ENCODE measurements at regions not wholly inside any gene's neighbourhood (a gene's known extent, or its start where the extent isn't known, plus 50 kb on each side); places are given as distances from the start of the nearest gene placed in this dataset.

GRCh38 chr12:19065871-19066270 is 63.7 kb upstream of the PLEKHA5 start:
- no peaks in the 10 kb centered on the region for H4K20me1 ChIP-seq (replicated peaks; ENCODE audit: control insufficient read depth, insufficient read depth, low read length)
- no peaks in the 10 kb centered on the region for H3K79me2 ChIP-seq (ENCODE audit: control insufficient read depth, insufficient read depth, low read length)
- no peak overlapping the region for H3K9ac ChIP-seq (ENCODE audit: insufficient read depth in 1 of 2, low read depth in 2 of 2, low read length in 2 of 2)
- WGBS (ENCODE audit: insufficient coverage, low coverage, missing lambda C conversion rate) = 44% methylated on average over 1 of the region's 1 CpG
- intact Hi-C loops (cut with micrococcal nuclease) = no loop called here
- in situ Hi-C loops (cut with MboI) = no loop called here
- no peak overlapping the region for H3K4me2 ChIP-seq (ENCODE audit: insufficient read depth, low read length)
- H3K27ac ChIP-seq (ENCODE audit: extremely low read depth, low read depth, low read length) = no peak overlapping the region
- H3K9me3 ChIP-seq (replicated peaks; ENCODE audit: control insufficient read depth, insufficient read depth, low read depth, low read length) = no peaks in the 10 kb centered on the region
- H3K4me1 ChIP-seq (replicated peaks in 1 of 2; ENCODE audit: control insufficient read depth in 2 of 2, insufficient read depth in 2 of 2, low read length in 2 of 2) = no peaks in the 10 kb centered on the region
- H3K4me3 ChIP-seq = no peak overlapping the region
- ChIA-PET POLR2A (no interaction called here), CTCF (ENCODE audit: low intra/inter-chr PET ratio) (no interaction called here)
- H3K27me3 ChIP-seq (ENCODE audit: control insufficient read depth in 2 of 2, insufficient read depth in 2 of 2, low read length in 2 of 2) = no peaks in the 10 kb centered on the region
- FAIRE-seq = no peak
- no peak for TF ChIP-seq ZFP1 (CRISPR knock-in tag; IDR thresholded peaks at IDR 0.05)
- TF ChIP-seq KAT7 (CRISPR knock-in tag; IDR thresholded peaks at IDR 0.05; ENCODE audit: borderline replicate concordance) = no peak
- TF ChIP-seq ZNF274 (IDR thresholded peaks at IDR 0.05; ENCODE audit: borderline replicate concordance, low read depth, low read length) = no peak
- TF ChIP-seq ZBTB5 (IDR thresholded peaks at IDR 0.05) = no peak
- no peak for TF ChIP-seq PURB (CRISPR knock-in tag; IDR thresholded peaks at IDR 0.05; ENCODE audit: low read depth)
- TF ChIP-seq TRIM28 (IDR thresholded peaks at IDR 0.05) = no peak
- no peak for TF ChIP-seq HDAC3 (IDR thresholded peaks at IDR 0.05; ENCODE audit: borderline replicate concordance, partially characterized antibody)
- no peak for TF ChIP-seq DPF2 (IDR thresholded peaks at IDR 0.05)
- no peak for TF ChIP-seq JUNB (CRISPR knock-in tag; conservative IDR thresholded peaks at IDR 0.05)
- no peak for TF ChIP-seq TCF3 (CRISPR knock-in tag; IDR thresholded peaks at IDR 0.05)
- TF ChIP-seq ZNF41 (CRISPR knock-in tag; conservative IDR thresholded peaks at IDR 0.05) = no peak
- TF ChIP-seq SMAD4 (CRISPR knock-in tag; conservative IDR thresholded peaks at IDR 0.05) = no peak
- TF ChIP-seq NRF1 (conservative IDR thresholded peaks at IDR 0.05 in 1 of 2, IDR thresholded peaks at IDR 0.05 in 1 of 2) = no peak
- TF ChIP-seq, protein P1, sequence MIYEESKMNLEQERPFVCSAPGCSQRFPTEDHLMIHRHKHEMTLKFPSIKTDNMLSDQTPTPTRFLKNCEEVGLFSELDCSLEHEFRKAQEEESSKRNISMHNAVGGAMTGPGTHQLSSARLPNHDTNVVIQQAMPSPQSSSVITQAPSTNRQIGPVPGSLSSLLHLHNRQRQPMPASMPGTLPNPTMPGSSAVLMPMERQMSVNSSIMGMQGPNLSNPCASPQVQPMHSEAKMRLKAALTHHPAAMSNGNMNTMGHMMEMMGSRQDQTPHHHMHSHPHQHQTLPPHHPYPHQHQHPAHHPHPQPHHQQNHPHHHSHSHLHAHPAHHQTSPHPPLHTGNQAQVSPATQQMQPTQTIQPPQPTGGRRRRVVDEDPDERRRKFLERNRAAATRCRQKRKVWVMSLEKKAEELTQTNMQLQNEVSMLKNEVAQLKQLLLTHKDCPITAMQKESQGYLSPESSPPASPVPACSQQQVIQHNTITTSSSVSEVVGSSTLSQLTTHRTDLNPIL (CRISPR knock-in tag; IDR thresholded peaks at IDR 0.05) = no peak
- no peak for TF ChIP-seq HCFC1 (IDR thresholded peaks at IDR 0.05; ENCODE audit: low read depth, low read length)
- no peak for ATAC-seq
- H2AFZ ChIP-seq (ENCODE audit: low read depth, low read length) = no peak overlapping the region
- no peaks in the 10 kb centered on the region for H3K36me3 ChIP-seq (ENCODE audit: control insufficient read depth, insufficient read depth, low read length)
- no peak for DNase-seq (ENCODE audit: extremely low read depth in 1 of 4, low spot score in 3 of 4)
- no peaks in the 10 kb centered on the region for H3K9me1 ChIP-seq (ENCODE audit: control insufficient read depth, insufficient read depth, low read length)
- BruUV-seq (replicated peaks) = no TSS peak

Measured in K562 (cell line).